Mesenteric fat pad (tissue), 1 donor: ENCODE measurements at regions not wholly inside any gene's neighbourhood (a gene's known extent, or its start where the extent isn't known, plus 50 kb on each side); places are given as distances from the start of the nearest gene placed in this dataset.
"Not testable (repeated sequence)": the region's sequence is repeated elsewhere in the genome, so short reads cannot be mapped to it uniquely, and the experiment has no call there.

Experiments
- DNase-seq: peaks from one replicate; pipeline ENCODE4 v3.0.0-alpha.2; 2020; ENCODE audit warnings: low spot score
- donor health status: DM: yes; HTN: yes; CAD: no.

GRCh38 chr1:104018922-104019674 lies 269.4 kb downstream of the AMY1C start:
- no peak for DNase-seq

GRCh38 chr1:104019675-104020049 lies 270.0 kb downstream of the AMY1C start:
- no peak for DNase-seq

GRCh38 chr1:104028416-104029035 lies 278.8 kb downstream of the AMY1C start:
- DNase-seq, result no peak

GRCh38 chr1:104029456-104029970 lies 279.8 kb downstream of the AMY1C start:
- DNase-seq, result no peak

GRCh38 chr1:104056786-104057185 lies 307.1 kb downstream of the AMY1C start:
- no peak for DNase-seq

GRCh38 chr1:104057219-104057898 lies 307.7 kb downstream of the AMY1C start:
- DNase-seq, result not testable (repeated sequence)

GRCh38 chr1:104061637-104062036 lies 311.9 kb downstream of the AMY1C start:
- DNase-seq, result not testable (repeated sequence)

GRCh38 chr1:104064399-104064798 lies 314.7 kb downstream of the AMY1C start:
- no peak for DNase-seq

DNA sequence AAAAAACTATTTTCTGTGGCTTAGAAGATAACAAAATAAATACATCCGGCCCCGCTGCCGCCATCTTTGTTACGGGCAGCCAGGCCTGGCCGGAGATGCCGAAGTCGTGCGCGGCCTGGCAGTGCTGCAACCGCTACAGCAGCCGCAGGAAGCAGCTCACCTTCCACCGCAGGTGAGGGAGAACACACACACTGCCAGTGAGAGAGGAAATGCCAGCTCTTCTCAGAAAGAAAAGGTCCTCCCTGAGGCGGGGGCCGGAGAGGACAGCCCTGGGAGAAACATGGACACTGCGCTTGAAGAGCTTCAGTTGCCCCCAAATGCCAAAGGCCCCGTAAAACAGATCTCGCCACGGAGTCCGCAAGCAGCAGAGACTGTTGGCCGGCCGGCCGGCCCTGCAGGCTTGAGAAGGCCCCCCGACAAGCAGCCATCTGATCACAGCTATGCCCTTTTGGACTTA lies 323.2 kb downstream of the AMY1C start:
- DNase-seq, result no peak

DNA sequence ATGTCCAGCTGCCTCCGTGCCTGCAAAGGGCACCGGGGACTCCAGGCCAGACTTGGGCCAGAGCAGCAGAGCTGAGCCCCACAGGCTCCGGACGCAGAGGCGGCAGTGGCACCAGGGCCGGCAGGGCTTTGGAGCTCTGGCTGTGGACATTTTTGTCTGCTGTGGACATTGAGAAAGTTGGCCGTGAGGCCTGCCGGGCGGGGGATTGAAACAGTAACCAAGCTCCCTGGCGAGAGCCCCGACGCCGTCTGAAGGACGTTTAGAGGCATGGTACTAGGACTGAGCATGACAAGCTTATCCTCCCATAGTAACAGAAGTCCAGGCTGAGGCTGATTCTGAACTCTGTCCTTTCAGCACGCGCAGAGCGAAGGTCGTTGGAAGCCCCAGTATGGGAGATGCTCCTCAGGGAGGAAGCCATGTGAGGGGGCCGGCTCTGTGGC lies 323.8 kb downstream of the AMY1C start:
- DNase-seq, result no peak

DNA sequence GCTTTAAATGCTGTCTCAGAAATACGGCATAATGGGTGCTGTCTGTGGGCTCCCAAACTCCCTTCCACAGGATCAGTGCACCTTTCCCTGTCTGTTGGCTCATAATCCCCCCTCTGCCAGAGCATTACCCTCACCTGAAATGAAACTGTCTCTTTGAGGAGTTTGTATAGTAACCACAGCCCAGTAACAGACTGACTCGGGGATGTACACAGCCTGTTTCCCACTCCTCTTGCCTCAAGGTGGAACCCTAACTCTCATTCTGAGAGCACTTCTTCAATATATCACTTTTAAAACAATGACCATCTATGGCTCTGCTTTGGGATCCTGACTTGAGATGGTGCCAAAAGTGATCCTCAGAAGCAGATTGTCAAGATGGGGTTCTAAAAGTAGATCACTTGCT lies 332.5 kb downstream of the AMY1C start:
- no peak for DNase-seq

- DNase-seq, result no peak
These were observed 334.7 kb downstream of the AMY1C start for GRCh38 chr1:104084380-104084779.

DNA sequence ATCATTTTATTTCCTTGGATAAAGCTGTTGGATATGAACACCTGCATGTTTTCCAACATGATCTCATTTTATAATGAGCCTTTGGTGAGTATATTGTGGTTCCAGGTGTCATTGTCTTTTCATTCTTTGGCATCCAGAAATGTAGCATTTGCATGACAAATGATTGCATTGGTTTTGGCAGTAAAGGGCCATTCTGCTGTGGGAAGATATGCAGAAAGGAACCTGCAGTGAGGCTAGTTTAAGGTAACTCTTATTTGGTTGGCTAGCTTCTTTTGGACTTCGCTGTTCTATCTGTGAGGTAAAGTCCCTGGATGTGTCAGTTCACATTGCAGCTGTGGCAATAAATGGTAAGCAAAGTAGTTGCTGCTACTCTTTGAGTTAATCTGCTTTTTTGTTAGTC lies 343.0 kb downstream of the AMY1C start:
- no peak for DNase-seq

- no peak for DNase-seq
These were observed 349.1 kb downstream of the AMY1C start for GRCh38 chr1:104098837-104099236.

DNA sequence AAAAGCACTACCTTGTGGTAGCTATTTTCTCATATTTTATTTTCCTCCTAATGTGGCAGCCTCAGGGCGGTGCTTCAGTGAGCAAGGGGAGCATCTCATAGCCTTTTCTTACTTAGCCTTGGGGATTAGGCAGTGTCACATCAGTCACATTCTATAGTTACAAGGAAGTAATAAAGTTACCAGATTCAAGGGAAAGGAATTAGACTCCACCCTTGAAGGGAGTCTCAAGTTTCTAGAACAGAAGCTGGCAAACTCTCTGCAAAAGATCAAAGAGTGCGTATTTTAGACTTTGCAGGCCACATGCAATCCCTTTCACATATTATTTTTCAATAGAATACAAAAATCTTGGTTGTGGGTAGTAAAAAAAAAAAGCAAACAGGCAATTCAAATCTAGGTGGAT lies 350.4 kb downstream of the AMY1C start:
- no peak for DNase-seq

GRCh38 chr1:104105465-104105864 lies 355.8 kb downstream of the AMY1C start:
- DNase-seq, result no peak

GRCh38 chr1:104120525-104120924 lies 370.8 kb downstream of the AMY1C start:
- DNase-seq, result no peak

DNA sequence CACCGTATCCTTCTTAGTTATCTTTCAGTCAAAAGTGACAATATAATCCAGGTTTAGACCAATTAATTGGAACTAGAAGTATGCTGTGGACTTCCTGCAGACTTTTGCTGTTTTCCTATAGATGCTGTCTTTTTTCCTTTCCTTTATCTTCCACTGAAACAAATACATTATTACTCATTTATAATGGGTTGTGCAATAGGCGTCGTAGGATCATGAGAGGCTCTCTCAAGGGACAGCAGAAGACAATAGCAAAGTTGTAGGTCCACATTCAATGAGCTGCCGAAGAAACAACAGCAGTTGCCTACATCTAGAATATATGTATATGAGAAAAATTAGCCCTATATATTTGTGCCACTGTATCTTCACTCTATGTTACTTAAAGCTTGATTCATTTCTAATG lies 371.6 kb downstream of the AMY1C start:
- no peak for DNase-seq

DNA sequence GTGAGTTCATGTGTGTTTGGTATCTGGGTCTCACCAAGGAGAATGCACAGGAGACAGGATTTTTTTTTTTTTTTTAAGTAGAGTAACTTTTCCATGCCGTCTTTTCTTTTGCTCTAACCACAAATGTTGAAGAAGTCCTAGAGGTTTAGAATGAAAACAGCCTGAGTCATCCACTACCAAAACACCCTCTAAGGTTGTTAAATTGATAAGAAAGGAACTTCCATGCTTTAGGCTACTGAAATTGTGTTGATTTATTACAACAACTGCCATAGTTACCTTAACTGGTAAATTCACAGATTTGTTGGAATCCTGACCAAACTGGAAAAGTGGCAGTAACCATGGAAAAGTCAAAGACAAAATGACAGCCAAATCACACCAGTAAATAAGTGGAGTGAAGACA lies 375.6 kb downstream of the AMY1C start:
- DNase-seq, result no peak

DNA sequence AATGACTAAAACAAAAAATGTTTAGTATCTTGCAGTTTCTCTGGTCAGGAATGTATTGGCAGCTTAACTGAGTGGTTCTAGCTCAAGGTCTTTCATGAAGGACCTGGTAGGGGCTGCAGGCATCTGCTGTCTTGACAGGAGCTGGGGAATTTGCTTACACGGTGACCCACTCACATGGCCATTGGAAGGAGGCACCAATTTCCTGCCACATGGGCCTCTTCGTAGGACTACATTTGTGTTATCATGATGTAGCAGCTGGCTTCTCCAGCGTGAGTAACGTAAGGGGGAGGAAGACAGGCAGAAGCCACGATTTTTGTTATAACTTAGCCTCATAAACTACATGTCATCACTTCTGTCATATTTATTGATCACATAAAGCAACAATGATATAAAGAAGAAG lies 376.3 kb downstream of the AMY1C start:
- no peak for DNase-seq

- no peak for DNase-seq
These were observed 382.8 kb downstream of the AMY1C start for GRCh38 chr1:104132382-104132973.

GRCh38 chr1:104135036-104135435 lies 385.3 kb downstream of the AMY1C start:
- not testable (repeated sequence) for DNase-seq
